Immature natural killer cell (primary cell): ENCODE measurements at regions not wholly inside any gene's neighbourhood (a gene's known extent, or its start where the extent isn't known, plus 50 kb on each side); places are given as distances from the start of the nearest gene placed in this dataset.

Experiments used
- DNase-seq, 3 donors: peaks; one replicate each; pipeline ENCODE4 v3.0.0; 2022; ENCODE audit warnings: mixed read lengths in 1 of 3
- H3K27ac Mint-ChIP-seq, 6 donors: one replicate each; pipeline ENCODE4 v1.8.0; 2020; ENCODE audit warnings: mixed read lengths in 6 of 6, mild to moderate bottlenecking in 5 of 6, inconsistent platforms in 4 of 6, moderate library complexity in 3 of 6
- H3K27me3 Mint-ChIP-seq, 3 donors: one replicate each; pipeline ENCODE4 v1.8.0; 2020 to 2021; ENCODE audit warnings: low read depth in 3 of 3, mild to moderate bottlenecking in 3 of 3, mixed read lengths in 3 of 3, moderate library complexity in 3 of 3, inconsistent platforms in 1 of 3
- H3K36me3 Mint-ChIP-seq, 3 donors: one replicate each; pipeline ENCODE4 v1.8.0; 2020; ENCODE audit warnings: mixed read lengths in 3 of 3, inconsistent platforms in 2 of 3, mild to moderate bottlenecking in 2 of 3
- H3K4me1 Mint-ChIP-seq, 2 donors: one replicate each; pipeline ENCODE4 v1.8.0; 2020; ENCODE audit warnings: inconsistent platforms in 2 of 2, mild to moderate bottlenecking in 2 of 2, mixed read lengths in 2 of 2, moderate library complexity in 1 of 2
- H3K4me3 Mint-ChIP-seq, 5 donors: one replicate each; pipeline ENCODE4 v1.8.0; 2020; ENCODE audit warnings: mild to moderate bottlenecking in 5 of 5, mixed read lengths in 5 of 5, inconsistent platforms in 3 of 5, moderate library complexity in 3 of 5
- H3K9me3 Mint-ChIP-seq, 6 donors: one replicate each; pipeline ENCODE4 v1.8.0; 2020; ENCODE audit warnings: mild to moderate bottlenecking in 6 of 6, mixed read lengths in 6 of 6, inconsistent platforms in 4 of 6, moderate library complexity in 3 of 6

DNA sequence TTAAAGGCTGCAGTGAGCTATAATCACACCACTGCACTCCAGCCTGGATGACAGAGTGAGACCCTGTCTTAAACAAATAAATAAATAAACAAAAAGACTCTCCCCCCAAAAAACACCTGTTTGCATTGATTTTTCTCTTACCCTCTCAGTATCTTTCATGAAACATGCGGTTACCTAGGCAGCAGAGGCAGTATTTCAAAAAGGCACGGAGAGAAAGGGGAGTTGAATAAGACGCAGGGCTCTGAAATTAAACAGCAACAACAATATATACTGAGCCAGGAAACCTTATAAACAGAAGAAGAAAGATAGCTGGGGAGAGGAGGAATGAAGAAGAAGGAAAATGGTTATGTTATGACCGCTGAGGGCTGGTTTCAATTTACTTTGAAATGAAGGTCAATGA, 277.6 kb downstream of the BTG1 start:
- Mint-ChIP-seq H3K27ac (peak overlapping the region in 2 of 6 donors; percentile 31 to 71), H3K27me3 (peaks cover 4 to 6% (median 5%) of the 10 kb centered on the region in 3 donors), H3K4me1 (peaks cover 26 to 30% of the 10 kb centered on the region in 2 donors), H3K36me3 (peaks cover 0 to 9% (median 0%) of the 10 kb centered on the region in 3 donors), H3K4me3 (no peak overlapping the region), H3K9me3 (no peaks in the 10 kb centered on the region)
- no peak for DNase-seq

DNA sequence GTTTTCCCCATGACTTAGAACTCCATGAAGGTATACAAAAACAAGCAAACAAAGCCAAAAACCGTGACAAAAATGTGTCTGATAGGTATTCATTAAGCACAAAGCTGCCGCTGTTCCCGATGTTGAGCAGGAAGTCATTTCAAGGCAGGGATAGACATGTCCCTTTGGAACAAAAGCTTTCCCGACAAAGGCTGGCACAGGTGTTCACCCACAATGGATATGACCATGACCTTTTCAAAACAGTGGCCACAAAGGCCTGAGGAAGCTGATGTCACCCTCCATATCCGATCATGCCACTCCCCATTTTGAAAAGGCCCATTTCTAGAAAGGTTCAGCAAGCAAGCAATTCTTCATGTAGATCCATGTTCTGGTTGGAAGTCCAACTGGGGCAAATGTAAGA, 279.1 kb downstream of the BTG1 start:
- H3K27ac Mint-ChIP-seq = peak overlapping the region in 4 of 6 donors; percentile 6 to 65 (median 54)

DNA sequence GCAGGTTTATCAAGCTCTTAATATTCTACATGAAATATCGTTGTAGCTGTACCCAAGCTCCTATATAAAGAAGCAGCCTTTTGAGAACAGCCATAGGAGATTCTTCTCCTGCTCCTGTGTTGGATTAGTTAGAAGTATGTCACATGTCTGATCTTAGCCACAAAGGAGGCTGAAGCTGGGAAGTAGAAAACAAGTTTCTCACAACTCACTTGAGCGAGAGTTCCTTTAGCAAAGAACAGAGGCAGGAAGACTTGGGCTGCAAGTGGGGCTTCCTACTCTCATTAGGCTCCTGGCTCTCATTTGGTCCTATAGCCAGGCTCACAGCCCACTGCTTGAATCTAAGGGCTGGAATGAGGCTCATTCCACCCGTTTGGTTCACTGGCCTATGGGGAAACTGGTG, 281.9 kb downstream of the BTG1 start:
- H3K27ac Mint-ChIP-seq = peak overlapping the region in 2 of 6 donors; percentile 23 to 38

More for the DNA sequence above, 279.1 kb downstream of the BTG1 start:
- Mint-ChIP-seq H3K4me1 (peaks cover 13 to 17% of the 10 kb centered on the region in 2 donors), H3K27me3 (peaks cover 4 to 6% (median 6%) of the 10 kb centered on the region in 3 donors), H3K9me3 (no peaks in the 10 kb centered on the region), H3K36me3 (peaks cover 0 to 9% (median 0%) of the 10 kb centered on the region in 3 donors), H3K4me3 (no peak overlapping the region)
- no peak for DNase-seq

DNA sequence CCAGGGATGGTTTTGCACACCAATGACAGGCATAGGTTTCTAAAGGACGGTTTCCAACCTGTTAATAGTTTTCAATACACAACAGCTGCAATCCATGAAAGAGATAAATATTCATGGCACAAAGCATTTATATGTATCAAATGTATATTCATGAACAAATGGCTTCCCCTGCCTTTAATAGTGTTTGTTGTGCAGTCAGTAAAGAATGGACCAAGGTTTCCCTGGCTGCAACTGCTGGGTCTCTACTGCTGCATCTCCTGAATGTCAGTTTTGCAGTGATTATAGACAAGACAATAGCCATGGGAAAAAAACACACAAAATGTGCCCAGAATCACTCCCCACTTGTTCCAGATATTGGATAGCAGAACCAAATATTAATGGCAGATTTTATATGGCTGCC, 284.1 kb downstream of the BTG1 start:
- DNase-seq = no peak
- no peak overlapping the region for H3K4me3 Mint-ChIP-seq
- H3K4me1 Mint-ChIP-seq = no peaks in the 10 kb centered on the region
- peaks cover 0 to 5% (median 2%) of the 10 kb centered on the region in 3 donors for H3K27me3 Mint-ChIP-seq
- peaks cover 0 to 13% (median 2%) of the 10 kb centered on the region in 3 donors for H3K36me3 Mint-ChIP-seq
- H3K27ac Mint-ChIP-seq = peak overlapping the region in 1 of 6 donors; percentile 30
- H3K9me3 Mint-ChIP-seq = peaks cover 0 to 2% (median 0%) of the 10 kb centered on the region in 6 donors

More for the DNA sequence above, 281.9 kb downstream of the BTG1 start:
- Mint-ChIP-seq H3K4me1 (no peaks in the 10 kb centered on the region), H3K27me3 (peaks cover 2 to 6% (median 4%) of the 10 kb centered on the region in 3 donors), H3K9me3 (peaks cover 0 to 2% (median 0%) of the 10 kb centered on the region in 6 donors), H3K4me3 (no peak overlapping the region), H3K36me3 (peaks cover 0 to 13% (median 0%) of the 10 kb centered on the region in 3 donors)
- DNase-seq = no peak

DNA sequence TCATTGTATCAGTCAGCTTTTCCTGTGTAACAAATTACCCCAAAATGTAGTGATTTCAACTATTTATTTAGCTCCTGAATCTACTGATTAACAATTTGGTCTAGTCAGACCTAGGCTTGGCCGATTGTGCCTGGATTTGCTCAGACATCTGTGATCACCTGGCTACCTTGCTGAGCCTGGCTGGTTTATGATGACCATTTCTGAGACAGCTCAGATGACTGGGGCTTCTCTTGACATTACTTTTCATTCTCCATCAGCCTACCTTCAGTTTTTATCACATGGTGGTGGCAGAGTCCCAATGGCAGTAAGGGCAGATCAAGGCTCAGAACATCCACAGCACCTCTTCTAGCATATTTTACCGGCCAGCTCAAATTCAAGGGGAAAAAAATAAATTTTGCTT, 286.3 kb downstream of the BTG1 start:
- Mint-ChIP-seq H3K27me3 (peaks cover 0 to 8% (median 0%) of the 10 kb centered on the region in 3 donors), H3K4me3 (no peak overlapping the region), H3K9me3 (peaks cover 0 to 2% (median 0%) of the 10 kb centered on the region in 6 donors), H3K4me1 (no peaks in the 10 kb centered on the region), H3K36me3 (peaks cover 0 to 9% (median 2%) of the 10 kb centered on the region in 3 donors), H3K27ac (peak overlapping the region in 2 of 6 donors; percentile 41 to 60)
- no peak for DNase-seq

DNA sequence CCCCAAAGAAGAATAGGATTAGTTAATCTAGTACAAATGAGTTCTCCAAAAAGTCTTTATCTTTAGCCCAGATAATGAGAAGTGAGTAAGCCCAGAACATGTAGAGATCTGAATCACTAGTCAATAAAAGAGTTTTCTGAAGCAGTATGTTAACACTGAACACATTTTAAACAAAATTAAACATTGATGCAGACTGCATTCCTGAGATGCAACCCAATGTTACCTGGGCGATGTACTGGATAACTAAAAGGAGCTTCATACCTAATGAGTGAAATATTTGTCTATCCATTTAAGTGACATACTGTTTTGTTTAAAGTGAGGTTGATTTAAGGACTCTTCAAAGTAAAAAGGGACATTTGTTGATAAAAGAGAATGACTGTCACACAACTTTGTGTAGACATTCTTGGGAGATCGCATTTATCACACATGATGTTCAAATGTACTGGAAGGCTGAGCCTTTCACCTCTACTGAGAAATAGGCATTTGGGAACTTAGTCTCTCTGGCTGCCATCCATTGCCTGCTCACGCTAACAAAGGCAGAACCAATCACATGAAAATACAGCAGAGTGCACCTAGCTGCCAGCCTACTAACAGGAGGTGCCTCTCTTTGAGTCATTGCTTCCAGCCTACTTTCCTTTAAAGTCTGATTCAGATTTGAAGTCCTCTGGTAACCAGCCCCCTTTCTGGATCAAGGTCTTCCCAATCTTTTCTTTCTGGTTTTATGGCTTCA, 287.7 kb downstream of the BTG1 start:
- H3K4me1 Mint-ChIP-seq = peaks cover 2 to 5% of the 10 kb centered on the region in 2 donors
- peak overlapping the region in 4 of 6 donors; percentile 25 to 55 (median 36) for H3K27ac Mint-ChIP-seq
- H3K4me3 Mint-ChIP-seq = no peak overlapping the region
- H3K27me3 Mint-ChIP-seq = peaks cover 0 to 10% (median 2%) of the 10 kb centered on the region in 3 donors
- H3K9me3 Mint-ChIP-seq = peaks cover 0 to 2% (median 0%) of the 10 kb centered on the region in 6 donors
- peaks cover 0 to 9% (median 2%) of the 10 kb centered on the region in 3 donors for H3K36me3 Mint-ChIP-seq
- DNase-seq = no peak

DNA sequence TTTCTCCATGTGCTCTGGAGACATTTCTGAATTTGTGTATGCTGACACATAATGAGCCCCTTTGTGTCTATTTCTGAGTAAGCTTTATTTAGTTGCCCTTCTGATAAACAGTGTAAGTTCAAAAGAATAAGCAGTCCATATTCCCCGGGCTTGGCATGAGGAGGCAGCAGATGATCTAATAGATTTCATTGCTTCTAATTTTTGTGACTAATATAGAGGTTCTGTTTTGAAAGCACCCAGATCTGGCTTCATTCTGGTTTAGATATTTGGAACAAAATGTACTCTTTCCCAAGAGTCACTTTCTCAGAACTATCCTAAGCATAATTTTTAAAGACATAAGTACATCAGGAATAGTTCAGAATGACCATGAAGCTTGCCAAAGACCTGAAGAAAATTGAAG, 290.9 kb downstream of the BTG1 start:
- H3K9me3 Mint-ChIP-seq = no peaks in the 10 kb centered on the region

DNA sequence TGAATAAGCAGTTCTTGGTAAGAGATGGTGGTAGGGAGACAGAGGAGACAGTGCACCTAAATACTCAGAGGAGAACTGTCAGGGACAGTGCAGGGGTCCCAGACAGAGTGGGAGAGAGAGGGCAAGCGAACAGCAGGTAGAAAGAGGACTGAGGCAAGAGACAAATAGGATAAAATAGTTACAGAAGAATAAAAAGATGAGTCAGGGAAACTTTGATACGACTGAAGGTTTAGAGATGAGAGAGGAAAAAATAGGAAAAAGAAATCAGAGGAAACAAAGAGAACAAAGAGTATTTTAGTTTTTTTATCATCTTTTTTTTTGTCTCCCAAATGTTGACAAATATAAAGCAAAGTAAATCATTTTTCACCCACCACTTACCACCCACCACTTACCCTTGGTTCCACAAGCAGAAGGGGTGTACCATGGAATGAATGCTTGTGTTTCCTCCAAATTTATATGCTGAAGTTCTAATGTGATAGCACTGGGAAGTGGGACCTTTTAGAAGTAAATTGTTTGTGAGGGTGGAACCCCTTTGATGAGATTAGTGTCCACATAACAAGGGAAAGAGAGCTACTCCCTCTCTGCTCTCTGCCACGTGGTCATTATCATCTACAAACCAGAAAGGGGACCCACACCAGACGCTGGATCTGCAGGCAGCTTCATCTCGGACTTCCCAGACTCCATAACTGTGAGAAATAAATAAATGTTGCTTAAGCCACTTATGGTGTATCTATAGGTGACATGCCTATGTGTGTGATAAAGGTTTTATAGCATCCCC, 292.1 kb downstream of the BTG1 start:
- H3K36me3 Mint-ChIP-seq = peaks cover 0 to 1% (median 0%) of the 10 kb centered on the region in 3 donors
- peak overlapping the region in 1 of 5 donors; percentile 36 for H3K4me3 Mint-ChIP-seq
- DNase-seq = no peak
- peaks cover 2 to 10% (median 2%) of the 10 kb centered on the region in 3 donors for H3K27me3 Mint-ChIP-seq
- H3K4me1 Mint-ChIP-seq = peaks cover 17 to 22% of the 10 kb centered on the region in 2 donors
- H3K9me3 Mint-ChIP-seq = no peaks in the 10 kb centered on the region
- peak overlapping the region in 3 of 6 donors; percentile 55 to 63 (median 60) for H3K27ac Mint-ChIP-seq

More for the DNA sequence above, 290.9 kb downstream of the BTG1 start:
- Mint-ChIP-seq H3K4me1 (peaks cover 17 to 22% of the 10 kb centered on the region in 2 donors), H3K27ac (peak overlapping the region in 3 of 6 donors; percentile 6 to 77 (median 9)), H3K36me3 (peaks cover 0 to 2% (median 0%) of the 10 kb centered on the region in 3 donors), H3K27me3 (peaks cover 2 to 10% (median 2%) of the 10 kb centered on the region in 3 donors), H3K4me3 (no peak overlapping the region)
- DNase-seq = no peak

DNA sequence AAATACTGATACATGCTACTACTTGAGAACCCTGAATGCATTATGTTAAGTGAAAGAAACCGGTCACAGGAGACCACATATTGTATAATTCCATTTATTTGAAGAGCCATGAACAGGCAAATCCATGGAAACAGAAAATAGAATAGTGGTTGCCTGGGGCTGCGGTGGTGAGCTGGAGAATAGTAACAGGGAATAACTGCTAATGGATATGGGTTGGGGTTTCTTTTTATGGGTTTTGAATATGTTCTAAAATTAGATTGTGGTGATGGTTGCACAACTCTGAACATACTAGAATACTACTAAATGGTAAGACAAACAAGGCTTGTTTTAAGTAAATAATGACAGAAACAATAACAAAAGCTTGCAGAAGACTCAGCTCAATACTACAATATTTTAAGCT, 293.0 kb downstream of the BTG1 start:
- no peak for DNase-seq
- peaks cover 17 to 22% of the 10 kb centered on the region in 2 donors for H3K4me1 Mint-ChIP-seq
- peaks cover 2 to 10% (median 4%) of the 10 kb centered on the region in 3 donors for H3K27me3 Mint-ChIP-seq
- peaks cover 0 to 4% (median 3%) of the 10 kb centered on the region in 3 donors for H3K36me3 Mint-ChIP-seq
- peak overlapping the region in 3 of 5 donors; percentile 5 to 12 (median 8) for H3K4me3 Mint-ChIP-seq
- no peaks in the 10 kb centered on the region for H3K9me3 Mint-ChIP-seq
- H3K27ac Mint-ChIP-seq = peak overlapping the region in 5 of 6 donors; percentile 44 to 73 (median 60)

DNA sequence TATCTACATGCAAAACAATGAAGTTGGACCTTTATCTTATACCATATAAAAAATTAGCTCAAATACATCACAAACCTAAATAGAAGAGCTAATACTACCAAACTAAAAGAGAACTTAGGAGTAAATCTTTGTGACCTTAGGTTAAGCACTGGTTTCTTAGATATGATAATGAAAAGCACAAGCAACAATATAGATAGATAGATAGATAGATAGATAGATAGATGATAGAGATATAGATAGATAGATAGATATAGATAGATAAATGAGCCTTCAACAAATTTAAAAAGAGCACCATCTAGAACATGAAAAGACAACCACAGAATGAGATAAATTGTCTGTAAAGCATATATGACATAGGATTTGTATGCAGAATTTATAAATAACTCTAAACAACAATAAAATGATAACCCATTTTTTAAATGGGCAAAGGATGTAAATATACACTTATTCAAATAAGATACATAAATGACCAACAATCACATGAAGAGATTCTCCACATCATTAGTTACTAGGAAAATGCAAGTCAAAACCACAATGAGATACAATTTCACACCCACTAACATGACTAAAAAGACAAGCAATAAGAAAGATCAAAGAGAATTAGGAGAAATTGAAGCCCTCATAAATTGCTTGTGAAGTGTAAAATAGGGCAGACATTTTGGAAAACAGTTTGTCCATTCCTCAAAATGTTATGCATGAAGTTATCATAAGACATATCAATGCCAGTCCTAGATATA, 293.7 kb downstream of the BTG1 start:
- H3K27me3 Mint-ChIP-seq = peaks cover 2 to 10% (median 4%) of the 10 kb centered on the region in 3 donors
- H3K27ac Mint-ChIP-seq = peak overlapping the region; percentile 26 to 84 (median 46)
- peak overlapping the region in 4 of 5 donors; percentile 1 to 41 (median 6) for H3K4me3 Mint-ChIP-seq
- H3K9me3 Mint-ChIP-seq = no peaks in the 10 kb centered on the region
- peaks cover 0 to 6% (median 4%) of the 10 kb centered on the region in 3 donors for H3K36me3 Mint-ChIP-seq
- H3K4me1 Mint-ChIP-seq = peaks cover 17 to 22% of the 10 kb centered on the region in 2 donors
- peak; percentile 46 to 57 (median 56) for DNase-seq

DNA sequence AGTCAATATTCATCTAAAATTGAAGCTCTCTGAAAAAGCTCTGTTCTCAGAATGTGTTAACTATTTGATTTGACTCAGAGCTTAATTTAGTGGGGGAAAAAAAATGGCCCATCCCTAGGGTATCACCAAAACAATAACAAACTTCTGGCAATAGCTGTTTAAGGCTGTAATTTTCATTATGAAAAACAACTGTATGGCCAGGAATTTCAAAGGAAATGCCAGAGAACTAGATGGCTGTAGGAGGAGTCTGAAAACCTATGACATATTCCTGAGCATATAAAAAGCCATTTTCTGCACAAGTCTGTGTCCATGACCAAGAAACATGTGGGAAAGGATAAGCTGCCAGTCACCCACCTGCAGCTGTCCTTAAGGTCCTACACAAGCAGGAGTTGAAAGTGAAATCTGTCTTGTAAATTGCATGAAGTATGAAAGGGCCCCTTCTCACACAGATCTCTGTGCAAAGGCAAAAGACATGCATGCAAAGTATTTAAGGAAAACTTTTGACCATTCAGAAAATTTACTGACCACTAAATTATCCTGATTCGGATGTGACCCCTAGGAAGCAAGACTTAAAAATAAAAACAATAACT, 299.1 kb downstream of the BTG1 start:
- Mint-ChIP-seq H3K9me3 (peaks cover 0 to 8% (median 4%) of the 10 kb centered on the region in 6 donors), H3K4me3 (no peak overlapping the region), H3K27ac (no peak overlapping the region), H3K4me1 (peaks cover 3% of the 10 kb centered on the region in 2 donors), H3K27me3 (peaks cover 0 to 5% (median 2%) of the 10 kb centered on the region in 3 donors), H3K36me3 (peaks cover 4 to 10% (median 6%) of the 10 kb centered on the region in 3 donors)
- no peak for DNase-seq

DNA sequence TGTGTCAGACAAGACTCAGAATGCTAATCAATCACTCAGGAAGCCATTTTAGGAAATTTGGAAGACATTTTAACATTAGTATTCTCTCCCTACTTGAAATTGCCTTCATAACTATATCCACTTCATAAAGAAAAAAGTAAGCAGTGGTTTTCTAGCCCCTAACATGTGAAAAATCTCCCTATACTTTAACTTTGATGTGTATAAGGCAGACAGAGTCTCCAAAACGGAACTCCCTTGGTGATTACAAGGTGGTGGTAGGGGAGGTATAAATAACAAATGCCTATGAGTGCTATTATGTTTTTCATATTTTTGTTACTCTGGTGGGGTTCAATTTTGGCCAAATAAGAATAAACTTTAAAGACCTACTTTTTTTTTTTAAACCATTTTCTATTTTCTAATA, 300.3 kb downstream of the BTG1 start:
- no peaks in the 10 kb centered on the region for H3K4me1 Mint-ChIP-seq
- peaks cover 0 to 8% (median 4%) of the 10 kb centered on the region in 6 donors for H3K9me3 Mint-ChIP-seq
- DNase-seq = no peak
- H3K27ac Mint-ChIP-seq = peak overlapping the region in 1 of 6 donors; percentile 7
- H3K4me3 Mint-ChIP-seq = no peak overlapping the region
- H3K36me3 Mint-ChIP-seq = peaks cover 4 to 10% (median 6%) of the 10 kb centered on the region in 3 donors
- peaks cover 0 to 5% (median 2%) of the 10 kb centered on the region in 3 donors for H3K27me3 Mint-ChIP-seq
